ENCODE measurements at regions not wholly inside any gene's neighbourhood (a gene's known extent, or its start where the extent isn't known, plus 50 kb on each side); places are given as distances from the start of the nearest gene placed in this dataset.
"Not testable (repeated sequence)": the region's sequence is repeated elsewhere in the genome, so short reads cannot be mapped to it uniquely, and the experiment has no call there.

DNA sequence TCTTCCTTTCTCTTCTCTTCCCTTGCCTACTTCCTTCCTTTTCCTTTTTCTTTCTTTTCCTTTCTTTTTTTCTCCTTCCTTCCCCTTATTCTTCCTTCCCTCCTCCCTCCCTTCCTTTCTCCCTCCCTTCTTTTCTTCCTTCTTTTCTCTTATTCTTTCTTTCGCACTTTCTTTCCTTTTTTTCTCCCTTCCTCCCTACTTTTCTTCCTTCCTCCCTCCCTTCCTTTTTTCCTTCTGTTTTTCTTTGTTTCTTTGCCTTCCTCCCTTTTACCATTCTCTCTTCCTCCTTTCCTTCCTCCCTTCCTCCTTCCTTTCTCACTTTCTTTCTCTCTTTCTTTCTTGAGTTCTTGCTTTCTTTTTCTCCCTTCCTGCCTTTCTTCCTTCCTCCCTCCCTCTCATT, 416.5 kb downstream of the ANKRD30B start:
- not testable (repeated sequence) for ATAC-seq

DNA sequence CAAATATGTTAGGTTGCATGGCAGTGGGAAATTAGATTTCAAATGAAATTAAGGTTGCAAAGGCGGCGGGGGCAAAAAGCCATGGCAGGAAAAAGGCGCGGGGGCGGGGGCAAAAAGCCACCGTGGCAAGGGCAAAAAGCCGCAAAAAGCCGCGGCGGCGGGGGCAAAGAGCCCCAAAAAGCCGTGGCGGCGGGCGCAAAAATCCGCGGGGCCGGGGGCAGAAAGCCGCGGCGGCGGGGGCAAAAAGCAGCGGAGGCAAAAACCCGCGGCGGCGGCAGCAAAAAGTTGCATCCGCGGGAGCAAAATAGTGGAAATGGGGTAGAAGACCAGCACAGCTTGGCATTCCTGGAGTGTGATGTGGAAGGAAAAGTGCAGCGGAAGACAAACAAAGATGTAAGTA, 417.1 kb downstream of the ANKRD30B start:
- H3K4me1 ChIP-seq, result no peaks in the 10 kb centered on the region
- H3K27ac ChIP-seq, result no peak overlapping the region
- H3K9me3 ChIP-seq, result no peaks in the 10 kb centered on the region
- H3K36me3 ChIP-seq (replicated peaks in 1 of 2; ENCODE audit: insufficient read depth in 1 of 2, low read depth in 2 of 2), result no peaks in the 10 kb centered on the region
- no peaks in the 10 kb centered on the region for H3K27me3 ChIP-seq
- no peak for TF ChIP-seq POLR2A (IDR thresholded peaks at IDR 0.05)
- TF ChIP-seq, protein P1, sequence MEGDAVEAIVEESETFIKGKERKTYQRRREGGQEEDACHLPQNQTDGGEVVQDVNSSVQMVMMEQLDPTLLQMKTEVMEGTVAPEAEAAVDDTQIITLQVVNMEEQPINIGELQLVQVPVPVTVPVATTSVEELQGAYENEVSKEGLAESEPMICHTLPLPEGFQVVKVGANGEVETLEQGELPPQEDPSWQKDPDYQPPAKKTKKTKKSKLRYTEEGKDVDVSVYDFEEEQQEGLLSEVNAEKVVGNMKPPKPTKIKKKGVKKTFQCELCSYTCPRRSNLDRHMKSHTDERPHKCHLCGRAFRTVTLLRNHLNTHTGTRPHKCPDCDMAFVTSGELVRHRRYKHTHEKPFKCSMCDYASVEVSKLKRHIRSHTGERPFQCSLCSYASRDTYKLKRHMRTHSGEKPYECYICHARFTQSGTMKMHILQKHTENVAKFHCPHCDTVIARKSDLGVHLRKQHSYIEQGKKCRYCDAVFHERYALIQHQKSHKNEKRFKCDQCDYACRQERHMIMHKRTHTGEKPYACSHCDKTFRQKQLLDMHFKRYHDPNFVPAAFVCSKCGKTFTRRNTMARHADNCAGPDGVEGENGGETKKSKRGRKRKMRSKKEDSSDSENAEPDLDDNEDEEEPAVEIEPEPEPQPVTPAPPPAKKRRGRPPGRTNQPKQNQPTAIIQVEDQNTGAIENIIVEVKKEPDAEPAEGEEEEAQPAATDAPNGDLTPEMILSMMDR (IDR thresholded peaks at IDR 0.05), result no peak
- no peak for ATAC-seq
- WGBS, 2 donors, result 12 to 15% methylated on average over 30 of the region's 30 CpGs
- DNase-seq, result no peak
- intact Hi-C loops (cut with DNase I), result no loop called here
- no peak overlapping the region for H3K4me3 ChIP-seq

More for the DNA sequence above, 416.5 kb downstream of the ANKRD30B start:
- 61 to 62% methylated on average over 1 of the region's 1 CpG for WGBS, 2 donors
- H3K36me3 ChIP-seq (replicated peaks in 1 of 2; ENCODE audit: insufficient read depth in 1 of 2, low read depth in 2 of 2); H3K4me3 ChIP-seq; H3K27ac ChIP-seq; H3K9me3 ChIP-seq; intact Hi-C loops (cut with DNase I); H3K4me1 ChIP-seq; H3K27me3 ChIP-seq; DNase-seq: not testable (repeated sequence)

DNA sequence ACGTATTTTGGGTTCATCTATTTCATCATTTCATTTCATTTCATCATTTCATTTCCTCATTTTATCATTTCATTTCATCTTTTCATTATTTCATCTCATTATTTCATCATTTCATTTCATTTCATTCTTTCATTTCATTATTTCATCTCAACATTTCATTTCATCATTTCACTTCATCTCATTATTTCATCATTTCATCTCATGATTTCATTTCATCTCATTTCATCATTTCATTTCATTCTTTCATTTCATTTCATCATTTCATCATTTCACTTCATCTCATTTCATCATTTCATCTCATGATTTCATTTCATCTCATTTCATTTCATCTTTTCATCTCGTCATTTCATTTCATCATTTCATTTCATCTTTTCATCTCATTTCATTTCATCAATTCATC, 445.1 kb downstream of the ANKRD30B start:
- H3K4me3 ChIP-seq; intact Hi-C loops (cut with DNase I); DNase-seq; H3K27me3 ChIP-seq; H3K36me3 ChIP-seq (replicated peaks in 1 of 2; ENCODE audit: insufficient read depth in 1 of 2, low read depth in 2 of 2); ATAC-seq; H3K4me1 ChIP-seq; H3K27ac ChIP-seq; H3K9me3 ChIP-seq: not testable (repeated sequence)
- 29 to 53% methylated on average over 2 of the region's 2 CpGs for WGBS, 2 donors

DNA sequence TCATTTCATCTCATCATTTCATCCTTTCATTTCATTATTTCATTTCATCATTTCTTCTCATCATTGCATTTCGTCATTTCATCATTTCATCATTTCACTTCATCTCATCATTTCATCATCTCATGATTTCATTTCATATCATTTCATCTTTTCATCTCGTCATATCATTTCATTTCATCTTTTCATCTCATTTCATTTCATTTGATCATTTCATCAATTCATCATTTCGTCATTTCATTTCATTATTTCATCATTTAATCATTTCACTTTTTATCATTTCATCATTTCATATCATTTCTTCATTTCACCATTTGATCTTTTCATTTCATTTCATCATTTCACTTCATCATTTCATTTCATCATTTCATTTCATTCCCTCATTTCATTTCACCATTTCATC, 445.8 kb downstream of the ANKRD30B start:
- intact Hi-C loops (cut with DNase I); H3K4me1 ChIP-seq; H3K27ac ChIP-seq; H3K27me3 ChIP-seq; DNase-seq; H3K4me3 ChIP-seq; ATAC-seq; H3K9me3 ChIP-seq; H3K36me3 ChIP-seq (replicated peaks in 1 of 2; ENCODE audit: insufficient read depth in 1 of 2, low read depth in 2 of 2): not testable (repeated sequence)
- 26 to 41% methylated on average over 3 of the region's 3 CpGs for WGBS, 2 donors

DNA sequence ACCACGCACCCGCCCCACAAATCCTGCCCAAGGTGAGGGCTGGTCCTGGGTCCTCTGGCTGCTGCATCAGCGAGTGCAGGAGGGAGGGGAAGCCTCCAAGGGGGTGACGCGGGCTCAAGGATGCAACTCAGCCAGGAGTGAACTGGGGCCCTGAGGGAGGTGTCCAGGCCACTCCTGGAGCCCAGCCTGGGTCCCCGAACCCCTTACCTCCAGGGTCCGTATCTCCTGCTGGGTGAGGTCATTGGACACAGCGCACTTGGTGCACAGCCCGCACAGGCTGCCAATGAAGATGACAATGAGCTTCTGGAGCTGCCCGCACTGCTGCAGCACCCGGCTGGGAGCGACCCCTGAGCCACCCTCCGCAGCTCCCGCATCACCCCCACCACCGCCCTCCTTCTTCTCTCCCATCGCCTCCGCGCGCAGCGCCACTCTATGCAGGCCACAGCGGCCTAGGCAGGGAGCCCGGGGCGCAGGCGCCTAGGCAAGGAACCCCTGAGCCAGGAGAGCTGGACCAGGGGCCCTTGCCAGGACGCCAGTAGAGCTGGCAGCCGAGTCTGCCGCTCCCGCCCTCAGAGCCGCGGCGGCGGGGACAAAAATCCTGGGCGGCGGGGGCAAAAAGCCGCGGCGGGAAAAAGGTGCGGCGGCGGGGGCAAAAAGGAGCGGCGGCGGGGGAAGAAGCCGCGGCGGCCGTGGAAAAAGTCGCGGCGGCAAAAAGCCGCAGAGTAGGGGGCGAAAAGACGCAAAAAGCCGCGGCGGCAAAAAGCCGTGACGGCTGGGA, 449.6 kb downstream of the ANKRD30B start:
- WGBS, 2 donors, result 3 to 5% methylated on average over 31 to 55 of the region's 58 CpGs
- H3K9me3 ChIP-seq; H3K27ac ChIP-seq; H3K4me1 ChIP-seq; H3K4me3 ChIP-seq; ATAC-seq; intact Hi-C loops (cut with DNase I); H3K27me3 ChIP-seq; H3K36me3 ChIP-seq (replicated peaks in 1 of 2; ENCODE audit: insufficient read depth in 1 of 2, low read depth in 2 of 2): not testable (repeated sequence)
- peak in 1 of 4 donors; percentile 11 for DNase-seq

DNA sequence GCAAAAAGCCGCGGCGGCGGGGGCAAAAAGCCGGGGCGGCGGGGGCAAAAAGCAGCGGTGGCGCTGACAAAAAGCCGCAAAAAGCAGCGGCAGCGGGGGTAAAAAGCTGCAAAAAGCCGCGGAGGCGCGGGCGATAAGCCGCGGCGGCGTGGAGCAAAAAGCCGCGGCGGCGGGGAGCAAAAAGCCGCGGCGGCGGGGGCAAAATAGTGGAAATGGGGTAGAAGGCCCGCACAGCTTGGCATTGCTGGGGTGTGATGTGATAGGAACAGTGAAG, 450.1 kb downstream of the ANKRD30B start:
- H3K4me1 ChIP-seq, result peaks cover 3% of the 10 kb centered on the region
- H3K36me3 ChIP-seq (replicated peaks in 1 of 2; ENCODE audit: insufficient read depth in 1 of 2, low read depth in 2 of 2), result no peaks in the 10 kb centered on the region
- TF ChIP-seq, protein P1 (IDR thresholded peaks at IDR 0.05), result no peak
- TF ChIP-seq POLR2A (IDR thresholded peaks at IDR 0.05), result no peak
- ATAC-seq (no peak), DNase-seq (no peak)
- H3K27ac ChIP-seq, result no peak overlapping the region
- H3K27me3 ChIP-seq, result no peaks in the 10 kb centered on the region
- H3K4me3 ChIP-seq, result no peak overlapping the region
- 2 to 3% methylated on average over 30 of the region's 30 CpGs for WGBS, 2 donors
- no peaks in the 10 kb centered on the region for H3K9me3 ChIP-seq
- intact Hi-C loops (cut with DNase I), result no loop called here

Measured in body of pancreas (tissue), 4 donors.